Esophagus squamous epithelium (tissue), 4 donors: ENCODE measurements at regions not wholly inside any gene's neighbourhood (a gene's known extent, or its start where the extent isn't known, plus 50 kb on each side); places are given as distances from the start of the nearest gene placed in this dataset.

Experiments
- CTCF ChIP-seq, 6 experiments: fragments of 450-650 bp in 4 of 6; fragments of 200-600 bp in 2 of 6; sonication (generic) in 2 of 6; IDR thresholded peaks; one replicate each; pipeline ENCODE4 v1.5.1; 2016 to 2019; ENCODE audit warnings: antibody characterized with exemption in 6 of 6, mild to moderate bottlenecking in 4 of 6, moderate library complexity in 4 of 6
- POLR2A ChIP-seq, 4 donors: fragments of 450-650 bp; IDR thresholded peaks; one replicate each; pipeline ENCODE4 v1.6.1; 2017; ENCODE audit warnings: antibody characterized with exemption in 4 of 4, mild to moderate bottlenecking in 4 of 4, moderate library complexity in 3 of 4

GRCh38 chr16:66064801-66065530, 301.5 kb upstream of the CDH5 start:
- TF ChIP-seq CTCF (IDR thresholded peaks at IDR 0.05) (no peak), POLR2A (IDR thresholded peaks at IDR 0.05) (no peak)
